GM23338 (cell line): ENCODE measurements at regions not wholly inside any gene's neighbourhood (a gene's known extent, or its start where the extent isn't known, plus 50 kb on each side); places are given as distances from the start of the nearest gene placed in this dataset.

ENCODE experiments used
- ATAC-seq: fragments of 200-7000 bp; cut with Tn5 transposase; 3 replicates; pipeline ENCODE4 v1.9.1; 2020
- DNase-seq: peaks from one replicate; pipeline ENCODE4 v3.0.0-alpha.2; 2015; ENCODE audit warnings: low spot score
- H2AFZ ChIP-seq: fragments of 200-600 bp; sonication (generic); 2 replicates; pipeline ENCODE4 v1.8.0; 2016; ENCODE audit warnings: antibody characterized with exemption, mild to moderate bottlenecking, moderate library complexity
- H3F3A ChIP-seq: fragments of 200-600 bp; sonication (generic); replicated peaks from 2 replicates; pipeline ENCODE4 v1.8.0; 2017; ENCODE audit warnings: antibody characterized with exemption, mixed run types, low read depth
- H3K27ac ChIP-seq: fragments of 200-600 bp; sonication (generic); 2 replicates; pipeline ENCODE4 v1.6.1; 2016; ENCODE audit warnings: low read depth
- H3K27me3 ChIP-seq: fragments of 200-600 bp; sonication (generic); 2 replicates; pipeline ENCODE4 v1.8.0; 2016; ENCODE audit warnings: mild to moderate bottlenecking, mixed run types, moderate library complexity; ENCODE audit not compliant: insufficient read depth
- H3K36me3 ChIP-seq: fragments of 200-600 bp; sonication (generic); 2 replicates; pipeline ENCODE4 v1.8.0; 2016; ENCODE audit warnings: mild to moderate bottlenecking; ENCODE audit not compliant: insufficient read depth
- H3K4me1 ChIP-seq: fragments of 200-600 bp; sonication (generic); 2 replicates; pipeline ENCODE4 v1.8.0; 2016; ENCODE audit warnings: mild to moderate bottlenecking, moderate library complexity; ENCODE audit not compliant: insufficient read depth
- H3K4me2 ChIP-seq: fragments of 200-600 bp; sonication (generic); 2 replicates; pipeline ENCODE4 v1.7.1; 2017; ENCODE audit warnings: mixed run types
- H3K4me3 ChIP-seq: fragments of 200-600 bp; sonication (generic); 2 replicates; pipeline ENCODE4 v1.6.1; 2016; ENCODE audit warnings: mixed run types
- H3K79me2 ChIP-seq: fragments of 200-600 bp; sonication (generic); replicated peaks from 2 replicates; pipeline ENCODE4 v1.8.0; 2017; ENCODE audit warnings: mild to moderate bottlenecking; ENCODE audit not compliant: insufficient read depth
- H3K9me2 ChIP-seq: fragments of 200-600 bp; sonication (generic); 2 replicates; pipeline ENCODE4 v1.8.0; 2017; ENCODE audit not compliant: insufficient read depth
- H4K20me1 ChIP-seq: fragments of 200-600 bp; sonication (generic); replicated peaks from 2 replicates; pipeline ENCODE4 v1.8.0; 2017; ENCODE audit warnings: mild to moderate bottlenecking; ENCODE audit not compliant: insufficient read depth
- H3K27ac Mint-ChIP-seq: 2 replicates; pipeline ENCODE4 v1.8.0; 2020; ENCODE audit warnings: inconsistent platforms, mild to moderate bottlenecking, moderate library complexity, mixed read lengths
- H3K27me3 Mint-ChIP-seq: 3 replicates; pipeline ENCODE4 v1.8.0; 2022; ENCODE audit warnings: low read depth, mild to moderate bottlenecking, moderate library complexity, mixed read lengths, inconsistent platforms; ENCODE audit not compliant: insufficient read depth, poor library complexity
- H3K36me3 Mint-ChIP-seq: 3 replicates; pipeline ENCODE4 v1.8.0; 2021; ENCODE audit warnings: low read depth, mild to moderate bottlenecking, inconsistent platforms, moderate library complexity, mixed read lengths
- H3K4me1 Mint-ChIP-seq: 3 replicates; pipeline ENCODE4 v1.8.0; 2020; ENCODE audit warnings: mild to moderate bottlenecking, inconsistent platforms, mixed read lengths
- H3K4me3 Mint-ChIP-seq: 3 replicates; pipeline ENCODE4 v1.8.0; 2021; ENCODE audit warnings: moderate library complexity, mild to moderate bottlenecking, inconsistent platforms, mixed read lengths
- H3K9me3 Mint-ChIP-seq: 3 replicates; pipeline ENCODE4 v1.8.0; 2020; ENCODE audit warnings: moderate library complexity, mild to moderate bottlenecking, inconsistent platforms, mixed read lengths
- CREB1 ChIP-seq: fragments of 250-450 bp; sonication (Bioruptor Pico); IDR thresholded peaks from 2 replicates; pipeline ENCODE4 v1.5.0; 2020; ENCODE audit warnings: low read depth, mild to moderate bottlenecking, moderate library complexity
- EZH2 ChIP-seq: fragments of 200-600 bp; sonication (generic); IDR thresholded peaks from one replicate; pipeline ENCODE4 v1.8.0; 2017; ENCODE audit warnings: antibody characterized with exemption, mild to moderate bottlenecking, low read depth; ENCODE audit not compliant: unreplicated experiment
- EZH2phosphoT487 ChIP-seq: fragments of 200-600 bp; sonication (generic); IDR thresholded peaks from one replicate; pipeline ENCODE4 v1.8.1; 2018; ENCODE audit warnings: antibody characterized with exemption; ENCODE audit not compliant: unreplicated experiment
- JUNB ChIP-seq: IDR thresholded peaks from one replicate; pipeline ENCODE4 v1.6.1; 2016; ENCODE audit warnings: antibody characterized with exemption; ENCODE audit not compliant: unreplicated experiment
- NANOG ChIP-seq: IDR thresholded peaks from 2 replicates; pipeline ENCODE4 v1.6.1; 2016; ENCODE audit warnings: antibody characterized with exemption, borderline replicate concordance
- POLR2AphosphoS5 ChIP-seq: IDR thresholded peaks from 2 replicates; pipeline ENCODE4 v1.6.1; 2016; ENCODE audit warnings: antibody characterized with exemption, low read depth
- REST ChIP-seq: IDR thresholded peaks from one replicate; pipeline ENCODE4 v1.6.1; 2018; ENCODE audit warnings: antibody characterized with exemption; ENCODE audit not compliant: unreplicated experiment
- STAT1 ChIP-seq: IDR thresholded peaks from one replicate; pipeline ENCODE4 v1.6.1; 2016; ENCODE audit warnings: antibody characterized with exemption; ENCODE audit not compliant: unreplicated experiment
- ZNF114 ChIP-seq: fragments of 250-450 bp; sonication (Bioruptor Pico); IDR thresholded peaks from 2 replicates; pipeline ENCODE4 v1.5.0; 2020; ENCODE audit warnings: mild to moderate bottlenecking, moderate library complexity
- ZNF331 ChIP-seq: fragments of 250-450 bp; sonication (Bioruptor Pico); IDR thresholded peaks from 2 replicates; pipeline ENCODE4 v1.5.0; 2020; ENCODE audit warnings: low read depth, mild to moderate bottlenecking, moderate library complexity
- ZNF462 ChIP-seq: fragments of 250-450 bp; sonication (Bioruptor Pico); IDR thresholded peaks from 2 replicates; pipeline ENCODE4 v1.5.0; 2020; ENCODE audit warnings: mild to moderate bottlenecking, moderate library complexity
- TF ChIP-seq, protein P1 (sequence below), 2 experiments: fragments of 200-600 bp in 1 of 2; sonication (generic) in 1 of 2; conservative IDR thresholded peaks; 2 replicates each; pipeline versions ENCODE4 v1.5.1 to v1.6.1; 2016 to 2017; ENCODE audit warnings: antibody characterized with exemption in 2 of 2, low read depth in 2 of 2, mild to moderate bottlenecking in 2 of 2, moderate library complexity in 1 of 2
- TF ChIP-seq, protein P2 (sequence below): IDR thresholded peaks from 2 replicates; pipeline ENCODE4 v1.6.1; 2016; ENCODE audit warnings: antibody characterized with exemption

DNA sequence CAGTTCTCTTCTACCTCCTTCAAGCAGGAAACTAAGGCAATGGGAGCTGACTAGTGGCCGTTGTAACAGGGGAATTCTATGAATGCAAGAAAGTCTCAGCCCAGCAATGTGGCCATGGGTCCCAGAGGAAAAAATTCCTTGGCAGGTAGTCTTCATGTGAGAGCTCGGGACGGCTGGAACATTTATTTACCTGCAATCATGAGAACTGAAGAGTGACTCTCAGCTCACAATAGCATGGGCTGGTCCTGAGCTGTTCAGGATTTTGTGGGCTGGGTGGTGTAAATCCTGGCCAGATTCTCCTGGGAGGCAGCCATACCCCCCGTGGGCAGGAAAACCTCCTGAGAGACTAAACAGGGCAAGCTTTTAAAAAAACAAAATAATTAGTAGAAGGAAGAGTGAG lies 330.3 kb upstream of the CTNNB1 start:
- Histone ChIP-seq H3K4me1 (no peaks in the 10 kb centered on the region), H3K4me3 (no peak overlapping the region), H3K4me2 (no peak overlapping the region), H3F3A (no peaks in the 10 kb centered on the region), H3K79me2 (no peaks in the 10 kb centered on the region), H4K20me1 (no peaks in the 10 kb centered on the region), H3K27me3 (no peaks in the 10 kb centered on the region), H3K27ac (no peak overlapping the region), H3K36me3 (no peaks in the 10 kb centered on the region), H2AFZ (peak overlapping the region; percentile 56; the same call in 1 of the 2 replicates), H3K9me2 (peaks cover 10% of the 10 kb centered on the region; the same call in 1 of the 2 replicates)
- Mint-ChIP-seq H3K36me3 (no peaks in the 10 kb centered on the region), H3K27ac (no peak overlapping the region), H3K9me3 (no peaks in the 10 kb centered on the region), H3K4me3 (no peak overlapping the region), H3K27me3 (peaks cover 5% of the 10 kb centered on the region), H3K4me1 (peaks cover 22% of the 10 kb centered on the region)
- no peak for TF ChIP-seq EZH2phosphoT487
- no peak for TF ChIP-seq POLR2AphosphoS5
- TF ChIP-seq, protein P1, sequence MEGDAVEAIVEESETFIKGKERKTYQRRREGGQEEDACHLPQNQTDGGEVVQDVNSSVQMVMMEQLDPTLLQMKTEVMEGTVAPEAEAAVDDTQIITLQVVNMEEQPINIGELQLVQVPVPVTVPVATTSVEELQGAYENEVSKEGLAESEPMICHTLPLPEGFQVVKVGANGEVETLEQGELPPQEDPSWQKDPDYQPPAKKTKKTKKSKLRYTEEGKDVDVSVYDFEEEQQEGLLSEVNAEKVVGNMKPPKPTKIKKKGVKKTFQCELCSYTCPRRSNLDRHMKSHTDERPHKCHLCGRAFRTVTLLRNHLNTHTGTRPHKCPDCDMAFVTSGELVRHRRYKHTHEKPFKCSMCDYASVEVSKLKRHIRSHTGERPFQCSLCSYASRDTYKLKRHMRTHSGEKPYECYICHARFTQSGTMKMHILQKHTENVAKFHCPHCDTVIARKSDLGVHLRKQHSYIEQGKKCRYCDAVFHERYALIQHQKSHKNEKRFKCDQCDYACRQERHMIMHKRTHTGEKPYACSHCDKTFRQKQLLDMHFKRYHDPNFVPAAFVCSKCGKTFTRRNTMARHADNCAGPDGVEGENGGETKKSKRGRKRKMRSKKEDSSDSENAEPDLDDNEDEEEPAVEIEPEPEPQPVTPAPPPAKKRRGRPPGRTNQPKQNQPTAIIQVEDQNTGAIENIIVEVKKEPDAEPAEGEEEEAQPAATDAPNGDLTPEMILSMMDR (conservative IDR thresholded peaks at IDR 0.05; ENCODE audit: low read depth in 2 of 2), result no peak
- no peak for TF ChIP-seq JUNB
- TF ChIP-seq CREB1 (CRISPR knock-in tag), result no peak
- no peak for TF ChIP-seq EZH2
- no peak for TF ChIP-seq STAT1
- TF ChIP-seq REST, result no peak
- TF ChIP-seq, protein P2, sequence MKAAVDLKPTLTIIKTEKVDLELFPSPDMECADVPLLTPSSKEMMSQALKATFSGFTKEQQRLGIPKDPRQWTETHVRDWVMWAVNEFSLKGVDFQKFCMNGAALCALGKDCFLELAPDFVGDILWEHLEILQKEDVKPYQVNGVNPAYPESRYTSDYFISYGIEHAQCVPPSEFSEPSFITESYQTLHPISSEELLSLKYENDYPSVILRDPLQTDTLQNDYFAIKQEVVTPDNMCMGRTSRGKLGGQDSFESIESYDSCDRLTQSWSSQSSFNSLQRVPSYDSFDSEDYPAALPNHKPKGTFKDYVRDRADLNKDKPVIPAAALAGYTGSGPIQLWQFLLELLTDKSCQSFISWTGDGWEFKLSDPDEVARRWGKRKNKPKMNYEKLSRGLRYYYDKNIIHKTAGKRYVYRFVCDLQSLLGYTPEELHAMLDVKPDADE, result no peak
- no peak for TF ChIP-seq ZNF114 (CRISPR knock-in tag)
- no peak for TF ChIP-seq ZNF331
- no peak for TF ChIP-seq ZNF462
- TF ChIP-seq NANOG, result no peak
- DNase-seq (no peak), ATAC-seq (no peak)
